Colon (tissue), 2 donors: ENCODE measurements at regions not wholly inside any gene's neighbourhood (a gene's known extent, or its start where the extent isn't known, plus 50 kb on each side); places are given as distances from the start of the nearest gene placed in this dataset.

Experiments used
- FAIRE-seq: peaks from 2 replicates; lab custom pipeline; 2012; peaks lifted over from hg19 to GRCh38; lab: Jason Lieb, UNC
- donor health status: control.
- donor health status: control.

GRCh38 chr12:73361156-73361863 lies 1089.1 kb downstream of the TRHDE start:
- FAIRE-seq = no peak

- FAIRE-seq = no peak
Measured at GRCh38 chr12:73361864-73362230, 1089.7 kb downstream of the TRHDE start.

GRCh38 chr12:73362666-73363065 lies 1090.5 kb downstream of the TRHDE start:
- no peak for FAIRE-seq

GRCh38 chr12:73372856-73373255 lies 1100.7 kb downstream of the TRHDE start:
- FAIRE-seq = no peak

- FAIRE-seq = no peak
Measured at GRCh38 chr12:73374360-73374759, 1102.2 kb downstream of the TRHDE start.

- FAIRE-seq = peak; percentile 28
Measured at GRCh38 chr12:73383584-73384222, 1111.5 kb downstream of the TRHDE start.

- FAIRE-seq = no peak
Measured at GRCh38 chr12:73384592-73384991, 1112.4 kb downstream of the TRHDE start.

- FAIRE-seq = no peak
Measured at GRCh38 chr12:73390261-73390660, 1118.1 kb downstream of the TRHDE start.

GRCh38 chr12:73413051-73413450 lies 1124.6 kb upstream of the ATXN7L3B start:
- no peak for FAIRE-seq

- no peak for FAIRE-seq
Measured at GRCh38 chr12:73413974-73414373, 1123.7 kb upstream of the ATXN7L3B start.

- no peak for FAIRE-seq
Measured at GRCh38 chr12:73414926-73415325, 1122.7 kb upstream of the ATXN7L3B start.

- no peak for FAIRE-seq
Measured at GRCh38 chr12:73418541-73418940, 1119.1 kb upstream of the ATXN7L3B start.

GRCh38 chr12:73421832-73422231 lies 1115.8 kb upstream of the ATXN7L3B start:
- no peak for FAIRE-seq

- no peak for FAIRE-seq
Measured at GRCh38 chr12:73424484-73424883, 1113.2 kb upstream of the ATXN7L3B start.

GRCh38 chr12:73445658-73446324 lies 1091.8 kb upstream of the ATXN7L3B start:
- FAIRE-seq = no peak

- FAIRE-seq = no peak
Measured at GRCh38 chr12:73452672-73453469, 1084.8 kb upstream of the ATXN7L3B start.

GRCh38 chr12:73460212-73460611 lies 1077.4 kb upstream of the ATXN7L3B start:
- no peak for FAIRE-seq

- no peak for FAIRE-seq
Measured at GRCh38 chr12:73465106-73465505, 1072.5 kb upstream of the ATXN7L3B start.

GRCh38 chr12:73486256-73486655 lies 1051.4 kb upstream of the ATXN7L3B start:
- no peak for FAIRE-seq

- FAIRE-seq = no peak
Measured at GRCh38 chr12:73506611-73507010, 1031.0 kb upstream of the ATXN7L3B start.

- no peak for FAIRE-seq
Measured at GRCh38 chr12:73514672-73515071, 1023.0 kb upstream of the ATXN7L3B start.

- FAIRE-seq = no peak
Measured at GRCh38 chr12:73517859-73518258, 1019.8 kb upstream of the ATXN7L3B start.

GRCh38 chr12:73529231-73529630 lies 1008.4 kb upstream of the ATXN7L3B start:
- no peak for FAIRE-seq
